Panc1 (cell line): ENCODE measurements at regions not wholly inside any gene's neighbourhood (a gene's known extent, or its start where the extent isn't known, plus 50 kb on each side); places are given as distances from the start of the nearest gene placed in this dataset.
"Not testable (repeated sequence)": the region's sequence is repeated elsewhere in the genome, so short reads cannot be mapped to it uniquely, and the experiment has no call there.

Source experiments
- ATAC-seq: fragments of 200-7000 bp; cut with Tn5 transposase; 2 replicates; pipeline ENCODE4 v1.9.1; 2020; ENCODE audit warnings: mild to moderate bottlenecking, moderate library complexity
- BruUV-seq: library from RNA; stranded (reverse); fragments of 400-500 nt; replicated peaks from 2 replicates; lab custom pipeline; 2021; lab: Mats Ljungman, UMichigan
- CTCF ChIA-PET: fragments of 300-600 bp; sonication (Branson Sonifier 250); formaldehyde crosslinking; loops from one replicate; lab custom pipeline; 2022; ENCODE audit warnings: antibody characterized with exemption; lab: Charles Lee
- POLR2A ChIA-PET: fragments of 300-600 bp; sonication (Branson Sonifier 250); formaldehyde crosslinking; loops from one replicate; lab custom pipeline; 2022; ENCODE audit warnings: antibody characterized with exemption; lab: Charles Lee
- DNase-seq: peaks from one replicate; pipeline ENCODE4 v3.0.0-alpha.2; 2010; ENCODE audit warnings: low read depth, low spot score
- H3K27ac ChIP-seq: 2 replicates; pipeline ENCODE4 v1.5.1; 2011; ENCODE audit warnings: mild to moderate bottlenecking, low read length, inconsistent platforms
- H3K27me3 ChIP-seq: fragments of 200-500 bp; sonication (Bioruptor generic); 2 replicates; pipeline ENCODE4 v1.6.0; 2014; ENCODE audit warnings: low read length, inconsistent platforms; ENCODE audit not compliant: control insufficient read depth, insufficient read depth
- H3K36me3 ChIP-seq: fragments of 200-500 bp; sonication (Bioruptor generic); 2 replicates; pipeline ENCODE4 v1.5.1; 2014; ENCODE audit warnings: inconsistent platforms, mild to moderate bottlenecking, low read length, moderate library complexity; ENCODE audit not compliant: control insufficient read depth, insufficient read depth
- H3K4me1 ChIP-seq: 2 replicates; pipeline ENCODE4 v1.5.1; 2011; ENCODE audit warnings: inconsistent platforms, mild to moderate bottlenecking, low read length, moderate library complexity; ENCODE audit not compliant: control insufficient read depth, insufficient read depth
- H3K4me3 ChIP-seq, 2 experiments: 2 replicates each; pipeline ENCODE4 v1.5.1; 2011 to 2012; ENCODE audit warnings: low read depth in 2 of 2, low read length in 2 of 2, mild to moderate bottlenecking in 2 of 2, inconsistent platforms in 1 of 2, moderate library complexity in 1 of 2
- H3K9me3 ChIP-seq: fragments of 200-500 bp; sonication (Bioruptor generic); 2 replicates; pipeline ENCODE4 v1.5.1; 2014; ENCODE audit warnings: low read depth, mild to moderate bottlenecking, inconsistent platforms, low read length, moderate library complexity; ENCODE audit not compliant: control insufficient read depth, insufficient read depth
- CTCF ChIP-seq: fragments of 450-650 bp; IDR thresholded peaks from 2 replicates; pipeline ENCODE4 v1.5.1; 2017; ENCODE audit warnings: mild to moderate bottlenecking
- POLR2AphosphoS5 ChIP-seq: IDR thresholded peaks from 2 replicates; pipeline ENCODE4 v1.6.1; 2012; ENCODE audit warnings: mild to moderate bottlenecking, low read depth, low read length, moderate library complexity
- REST ChIP-seq, 2 experiments: IDR thresholded peaks; 2 replicates each; pipeline ENCODE4 v1.6.1; 2011 to 2012; ENCODE audit warnings: low read depth in 2 of 2, control low read depth in 1 of 2, low read length in 1 of 2, mild to moderate bottlenecking in 1 of 2, moderate library complexity in 1 of 2; ENCODE audit not compliant: insufficient read depth in 1 of 2
- SIN3A ChIP-seq: IDR thresholded peaks from 2 replicates; pipeline ENCODE4 v1.6.1; 2012; ENCODE audit warnings: low read depth, mild to moderate bottlenecking, low read length, moderate library complexity, borderline replicate concordance; ENCODE audit not compliant: insufficient read depth
- TCF7L2 ChIP-seq: IDR thresholded peaks from 2 replicates; pipeline ENCODE4 v1.6.1; 2011; ENCODE audit warnings: mild to moderate bottlenecking, low read depth, low read length, inconsistent platforms
- in situ Hi-C: cut with HindIII; loops from 2 replicates; pipeline ENCODE4 v1.10.0; 2016; ENCODE audit warnings: low sequenced_read_pairs, low pct_unique_long_range_greater_than_20kb
- intact Hi-C: fragments of 100-400 bp; cut with micrococcal nuclease; formaldehyde crosslinking; loops from one replicate; pipeline ENCODE4 v1.10.0; 2022; ENCODE audit not compliant: unreplicated experiment

GRCh38 chr6:86500035-86500434, 437.3 kb upstream of the HTR1E start:
- BruUV-seq: no TSS peak
- no peak for DNase-seq
- Histone ChIP-seq H3K36me3 (no peaks in the 10 kb centered on the region), H3K27me3 (no peaks in the 10 kb centered on the region), H3K9me3 (no peaks in the 10 kb centered on the region), H3K4me3 (no peak overlapping the region), H3K4me1 (no peaks in the 10 kb centered on the region), H3K27ac (no peak overlapping the region)
- intact Hi-C loops (no loop called here), in situ Hi-C loops (no loop called here)
- TF ChIP-seq SIN3A: no peak
- no peak for TF ChIP-seq POLR2AphosphoS5
- TF ChIP-seq CTCF: no peak
- TF ChIP-seq REST (IDR thresholded peaks at IDR 0.05; ENCODE audit: insufficient read depth in 1 of 2, low read depth in 2 of 2, low read length in 1 of 2): no peak
- TF ChIP-seq TCF7L2: no peak
- ChIA-PET POLR2A (no interaction called here), CTCF (no interaction called here)
- no peak for ATAC-seq

DNA sequence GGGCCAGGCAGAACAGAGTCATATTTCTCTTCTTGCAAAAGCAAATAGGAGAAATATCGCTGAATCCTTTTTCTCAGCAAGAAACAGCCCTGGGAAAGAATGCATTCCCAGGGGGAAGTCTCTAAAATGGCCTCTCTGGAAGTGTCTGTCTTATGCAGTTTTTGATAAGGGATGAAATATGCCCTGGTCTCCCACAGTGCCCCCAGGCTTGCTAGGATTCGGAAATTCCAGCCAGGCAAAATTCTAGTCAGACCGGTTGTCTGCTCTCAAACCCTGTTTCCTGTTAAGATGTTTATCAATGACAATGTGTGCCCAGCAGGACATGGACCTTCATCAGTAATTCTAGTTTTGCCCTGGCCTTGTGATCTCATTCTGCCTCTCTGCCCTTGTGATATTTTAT, 448.3 kb upstream of the HTR1E start:
- H3K4me1 ChIP-seq, in situ Hi-C loops, H3K27me3 ChIP-seq, POLR2A ChIA-PET, DNase-seq, H3K27ac ChIP-seq, BruUV-seq, H3K36me3 ChIP-seq, H3K4me3 ChIP-seq, ATAC-seq, CTCF ChIA-PET, H3K9me3 ChIP-seq, intact Hi-C loops: not testable (repeated sequence)

DNA sequence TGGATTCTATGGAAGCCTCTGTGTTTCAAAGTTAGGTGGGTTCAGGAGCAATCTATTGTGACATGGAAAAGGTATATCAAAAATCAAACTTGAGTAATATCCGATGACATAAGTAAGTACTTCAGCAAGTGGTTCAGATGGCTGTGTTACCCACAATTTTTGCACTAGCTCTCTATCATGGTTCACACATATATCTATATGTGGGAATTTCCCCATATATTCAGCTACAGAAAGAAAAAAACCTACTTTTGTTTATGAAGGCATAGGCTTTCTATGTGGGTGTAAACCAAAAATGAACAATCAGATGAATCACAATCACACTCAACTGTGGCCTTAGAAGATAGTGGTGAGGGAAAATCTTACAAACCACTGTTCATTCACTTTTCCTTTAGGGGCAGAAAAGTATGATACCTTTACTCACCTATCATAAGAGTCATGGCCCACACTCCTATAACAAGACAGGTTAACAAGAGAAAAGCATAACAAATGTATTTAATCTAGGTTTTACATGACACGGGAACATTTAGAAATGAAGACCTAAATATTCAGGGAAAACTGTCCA, 449.6 kb upstream of the HTR1E start:
- Histone ChIP-seq H3K4me1 (no peaks in the 10 kb centered on the region), H3K36me3 (no peaks in the 10 kb centered on the region), H3K9me3 (no peaks in the 10 kb centered on the region), H3K27ac (no peak overlapping the region), H3K27me3 (no peaks in the 10 kb centered on the region), H3K4me3 (no peak overlapping the region)
- in situ Hi-C loops (no loop called here), intact Hi-C loops (no loop called here)
- BruUV-seq: no TSS peak
- DNase-seq: no peak
- ChIA-PET CTCF (no interaction called here), POLR2A (no interaction called here)
- no peak for ATAC-seq
- TF ChIP-seq CTCF (no peak), POLR2AphosphoS5 (no peak), SIN3A (no peak), REST (IDR thresholded peaks at IDR 0.05; ENCODE audit: insufficient read depth in 1 of 2, low read depth in 2 of 2, low read length in 1 of 2) (no peak), TCF7L2 (no peak)
